Smooth muscle cell (in vitro differentiated cells): ENCODE measurements at regions not wholly inside any gene's neighbourhood (a gene's known extent, or its start where the extent isn't known, plus 50 kb on each side); places are given as distances from the start of the nearest gene placed in this dataset.

Experiments used
- DNase-seq: peaks from one replicate; lab custom pipeline; 2025; ENCODE audit not compliant: unreplicated experiment; lab: John Stamatoyannopoulos, UW
- H2AFZ ChIP-seq: fragments of 200-600 bp; sonication (generic); 2 replicates; pipeline ENCODE4 v1.6.0; 2016; ENCODE audit warnings: antibody characterized with exemption, low read depth, mild to moderate bottlenecking
- H3F3A ChIP-seq: fragments of 200-600 bp; sonication (generic); 2 replicates; pipeline ENCODE4 v1.6.0; 2017; ENCODE audit warnings: antibody characterized with exemption, low read depth
- H3K27ac ChIP-seq: fragments of 200-600 bp; sonication (generic); 2 replicates; pipeline ENCODE4 v1.5.1; 2016; ENCODE audit warnings: low read depth, mild to moderate bottlenecking
- H3K27me3 ChIP-seq: fragments of 200-600 bp; sonication (generic); 2 replicates; pipeline ENCODE4 v1.6.1; 2016; ENCODE audit warnings: low read depth, mild to moderate bottlenecking
- H3K36me3 ChIP-seq: fragments of 200-600 bp; sonication (generic); 2 replicates; pipeline ENCODE4 v1.5.1; 2016; ENCODE audit warnings: low read depth
- H3K4me1 ChIP-seq: fragments of 200-600 bp; sonication (generic); 2 replicates; pipeline ENCODE4 v1.5.1; 2016; ENCODE audit warnings: low read depth
- H3K4me2 ChIP-seq: fragments of 200-600 bp; sonication (generic); 2 replicates; pipeline ENCODE4 v1.6.0; 2016; ENCODE audit warnings: mild to moderate bottlenecking
- H3K4me3 ChIP-seq: fragments of 200-600 bp; sonication (generic); 2 replicates; pipeline ENCODE4 v1.5.1; 2016; ENCODE audit warnings: mild to moderate bottlenecking
- H3K79me2 ChIP-seq: fragments of 200-600 bp; sonication (generic); 2 replicates; pipeline ENCODE4 v1.6.0; 2016; ENCODE audit warnings: low read depth, mild to moderate bottlenecking
- H3K9ac ChIP-seq: fragments of 200-600 bp; sonication (generic); 2 replicates; pipeline ENCODE4 v1.6.0; 2016; ENCODE audit warnings: low read depth
- H3K9me3 ChIP-seq: fragments of 200-600 bp; sonication (generic); replicated peaks from 2 replicates; pipeline ENCODE4 v1.5.1; 2016; ENCODE audit warnings: low read depth
- H4K20me1 ChIP-seq: fragments of 200-600 bp; sonication (generic); 2 replicates; pipeline ENCODE4 v1.6.0; 2016; ENCODE audit warnings: low read depth
- CTCF ChIP-seq: fragments of 200-600 bp; sonication (generic); IDR thresholded peaks from 2 replicates; pipeline ENCODE4 v1.5.1; 2017; ENCODE audit warnings: borderline replicate concordance, mild to moderate bottlenecking, antibody characterized with exemption; ENCODE audit not compliant: insufficient read depth, poor library complexity, severe bottlenecking
- WGBS: methylation state at CpG from one replicate; pipeline ENCODE4 v1.1.7; 2016; ENCODE audit warnings: low lambda C conversion rate; 5-methylcytosine and 5-hydroxymethylcytosine counted together

DNA sequence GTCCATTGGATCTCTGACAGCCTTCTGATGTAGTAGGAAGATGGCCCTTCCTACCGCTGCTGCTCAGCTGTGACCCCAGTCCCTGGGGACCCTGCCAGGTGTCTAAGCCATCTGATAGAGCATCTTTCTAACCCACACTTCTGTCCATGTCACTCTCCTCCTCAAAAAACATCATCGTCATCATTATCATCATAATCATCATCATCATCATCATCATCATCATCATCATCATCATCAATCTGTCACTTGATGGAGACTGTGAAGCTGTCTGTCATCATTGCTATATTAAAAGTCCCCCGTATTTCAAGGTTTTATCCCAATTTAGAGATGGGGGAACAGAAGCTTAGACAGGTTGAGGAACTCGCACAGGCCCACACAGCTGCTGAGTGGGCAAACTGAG lies 75.1 kb upstream of the SLC6A11 start:
- 85% methylated on average over 4 of the region's 4 CpGs for WGBS
- H3K4me2 ChIP-seq: no peak overlapping the region
- H3K27ac ChIP-seq: no peak overlapping the region
- no peaks in the 10 kb centered on the region for H3K36me3 ChIP-seq
- no peaks in the 10 kb centered on the region for H4K20me1 ChIP-seq
- H3K9me3 ChIP-seq: no peaks in the 10 kb centered on the region
- TF ChIP-seq CTCF: no peak
- H3K4me3 ChIP-seq: no peak overlapping the region
- no peaks in the 10 kb centered on the region for H3K4me1 ChIP-seq
- H3K9ac ChIP-seq: no peak overlapping the region
- peaks cover 21% of the 10 kb centered on the region for H3K27me3 ChIP-seq
- no peaks in the 10 kb centered on the region for H3K79me2 ChIP-seq
- H3F3A ChIP-seq: no peaks in the 10 kb centered on the region
- no peak for DNase-seq
- H2AFZ ChIP-seq: no peak overlapping the region

- no peak overlapping the region for H3K9ac ChIP-seq
- WGBS: 85% methylated on average over 10 of the region's 10 CpGs
- H3F3A ChIP-seq: no peaks in the 10 kb centered on the region
- H3K27ac ChIP-seq: no peak overlapping the region
- H4K20me1 ChIP-seq: no peaks in the 10 kb centered on the region
- H3K9me3 ChIP-seq: no peaks in the 10 kb centered on the region
- no peak overlapping the region for H3K4me2 ChIP-seq
- no peak for TF ChIP-seq CTCF
- H3K36me3 ChIP-seq: no peaks in the 10 kb centered on the region
- no peak overlapping the region for H3K4me3 ChIP-seq
- H3K79me2 ChIP-seq: no peaks in the 10 kb centered on the region
- H3K4me1 ChIP-seq: no peaks in the 10 kb centered on the region
- no peak for DNase-seq
- H2AFZ ChIP-seq: no peak overlapping the region
- H3K27me3 ChIP-seq: peaks cover 27% of the 10 kb centered on the region
These were observed 73.9 kb upstream of the SLC6A11 start for GRCh38 chr3:10741891-10742671.

GRCh38 chr3:10743366-10744097 lies 72.5 kb upstream of the SLC6A11 start:
- Histone ChIP-seq H3K27ac (no peak overlapping the region), H3K4me2 (no peak overlapping the region), H4K20me1 (no peaks in the 10 kb centered on the region), H3K9me3 (no peaks in the 10 kb centered on the region), H3K36me3 (no peaks in the 10 kb centered on the region), H3F3A (no peaks in the 10 kb centered on the region), H3K9ac (no peak overlapping the region), H2AFZ (no peak overlapping the region), H3K79me2 (no peaks in the 10 kb centered on the region), H3K4me1 (no peaks in the 10 kb centered on the region), H3K27me3 (peaks cover 30% of the 10 kb centered on the region), H3K4me3 (no peak overlapping the region)
- WGBS: 85% methylated on average over 12 of the region's 12 CpGs
- no peak for DNase-seq
- TF ChIP-seq CTCF: no peak
